GM23248 (cell line): ENCODE measurements at regions not wholly inside any gene's neighbourhood (a gene's known extent, or its start where the extent isn't known, plus 50 kb on each side); places are given as distances from the start of the nearest gene placed in this dataset.

Experiments used
- EZH2 ChIP-seq: fragments of 200-600 bp; sonication (generic); IDR thresholded peaks from 2 replicates; pipeline ENCODE4 v1.6.1; 2018; ENCODE audit warnings: antibody characterized with exemption, mild to moderate bottlenecking; ENCODE audit not compliant: insufficient read depth, poor library complexity, severe bottlenecking
- EZH2phosphoT487 ChIP-seq: fragments of 200-600 bp; sonication (generic); IDR thresholded peaks from 2 replicates; pipeline ENCODE4 v1.6.1; 2018; ENCODE audit warnings: antibody characterized with exemption, moderate library complexity, mild to moderate bottlenecking, low read depth; ENCODE audit not compliant: insufficient read depth

- no peak for TF ChIP-seq EZH2phosphoT487
- no peak for TF ChIP-seq EZH2
Observed at GRCh38 chr16:86345516-86345915, 164.8 kb upstream of the FOXF1 start.
